ENCODE measurements at regions not wholly inside any gene's neighbourhood (a gene's known extent, or its start where the extent isn't known, plus 50 kb on each side); places are given as distances from the start of the nearest gene placed in this dataset.
A peak's percentile ranks its signal among the peaks of the same experiment; 100 is the strongest.

DNA sequence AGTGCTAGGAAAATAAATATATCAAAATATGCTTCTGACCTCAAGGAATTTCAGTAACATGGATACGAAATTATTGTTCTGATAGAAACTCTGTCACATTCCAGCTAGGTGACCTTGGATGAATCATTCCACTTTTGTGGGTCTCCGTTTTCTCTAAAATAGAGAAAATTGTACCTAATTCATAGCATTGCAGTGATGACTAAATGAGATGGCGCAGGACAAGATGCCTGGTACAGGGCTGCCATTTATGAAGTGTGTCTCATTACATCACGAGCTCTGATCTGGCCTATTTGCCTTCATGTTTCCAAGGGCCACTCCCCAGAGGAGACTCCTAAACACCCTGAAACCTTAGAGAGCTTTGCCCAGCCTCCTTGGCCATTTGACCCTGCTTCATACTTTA, 480.0 kb upstream of the USP24 start:
- WGBS, 2 donors: 62 to 85% methylated on average over 4 of the region's 4 CpGs
- intact Hi-C loops (cut with DNase I): no loop called here
- Histone ChIP-seq H3K27ac (peak overlapping the region in 3 of 4 donors; percentile 42 to 73 (median 42)), H3K36me3 (no peaks in the 10 kb centered on the region), H3K4me1 (peaks cover 0 to 17% (median 5%) of the 10 kb centered on the region in 3 donors), H3K4me3 (no peak overlapping the region), H3K27me3 (peaks cover 0 to 5% (median 0%) of the 10 kb centered on the region in 4 donors), H3K9me3 (no peaks in the 10 kb centered on the region)
- DNase-seq: no peak
- TF ChIP-seq CTCF (IDR thresholded peaks at IDR 0.05): no peak
- TF ChIP-seq POLR2A (IDR thresholded peaks at IDR 0.05): no peak

GRCh38 chr1:55694310-55694801, 479.2 kb upstream of the USP24 start:
- H3K4me1 ChIP-seq: peaks cover 0 to 17% (median 5%) of the 10 kb centered on the region in 3 donors
- TF ChIP-seq POLR2A (IDR thresholded peaks at IDR 0.05): no peak
- TF ChIP-seq CTCF (IDR thresholded peaks at IDR 0.05): no peak
- WGBS, 2 donors: 69% methylated on average over 2 of the region's 2 CpGs; no CpG with 5 or more reads in 1 of the 2 donors
- H3K36me3 ChIP-seq: no peaks in the 10 kb centered on the region
- no peak overlapping the region for H3K4me3 ChIP-seq
- intact Hi-C loops (cut with DNase I): no loop called here
- DNase-seq: no peak
- peaks cover 0 to 11% (median 0%) of the 10 kb centered on the region in 4 donors for H3K27me3 ChIP-seq
- H3K27ac ChIP-seq: no peak overlapping the region
- H3K9me3 ChIP-seq: no peaks in the 10 kb centered on the region

GRCh38 chr1:55692726-55693125, 477.6 kb upstream of the USP24 start:
- H3K4me1 ChIP-seq: peaks cover 0 to 17% (median 5%) of the 10 kb centered on the region in 3 donors
- peaks cover 0 to 11% (median 0%) of the 10 kb centered on the region in 4 donors for H3K27me3 ChIP-seq
- no peak overlapping the region for H3K4me3 ChIP-seq
- intact Hi-C loops (cut with DNase I): no loop called here
- no peaks in the 10 kb centered on the region for H3K9me3 ChIP-seq
- no peak overlapping the region for H3K27ac ChIP-seq
- DNase-seq: no peak
- TF ChIP-seq POLR2A (IDR thresholded peaks at IDR 0.05) (no peak), CTCF (IDR thresholded peaks at IDR 0.05) (no peak)
- H3K36me3 ChIP-seq: no peaks in the 10 kb centered on the region
- 73 to 87% methylated on average over 1 of the region's 1 CpG for WGBS, 2 donors

DNA sequence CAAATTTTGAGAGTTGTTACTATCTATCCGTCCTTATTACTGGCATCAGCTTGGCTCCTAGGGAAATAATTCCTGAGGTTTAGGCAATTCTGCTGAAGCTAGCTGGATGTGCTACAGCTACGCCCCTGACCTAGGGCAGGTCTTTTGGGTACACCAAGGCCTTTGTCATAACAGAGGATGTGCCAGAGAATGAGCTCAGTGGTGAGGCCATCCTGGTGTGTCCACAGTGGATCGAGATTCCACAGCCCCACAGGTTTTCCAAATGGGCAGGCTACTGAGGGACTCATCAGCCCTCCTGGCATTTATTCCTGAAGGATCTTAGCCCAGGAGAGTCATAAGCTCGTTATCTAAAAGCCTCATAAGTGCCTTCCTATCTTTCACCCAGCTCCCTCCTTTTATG, 475.2 kb upstream of the USP24 start:
- TF ChIP-seq CTCF (IDR thresholded peaks at IDR 0.05): no peak
- TF ChIP-seq POLR2A (IDR thresholded peaks at IDR 0.05): no peak
- H3K4me1 ChIP-seq: peaks cover 0 to 6% (median 3%) of the 10 kb centered on the region in 3 donors
- H3K9me3 ChIP-seq: no peaks in the 10 kb centered on the region
- DNase-seq: no peak
- no peaks in the 10 kb centered on the region for H3K36me3 ChIP-seq
- H3K4me3 ChIP-seq: no peak overlapping the region
- peaks cover 0 to 11% (median 0%) of the 10 kb centered on the region in 4 donors for H3K27me3 ChIP-seq
- WGBS, 2 donors: 51 to 61% methylated on average over 3 to 4 of the region's 4 CpGs
- intact Hi-C loops (cut with DNase I): no loop called here
- no peak overlapping the region for H3K27ac ChIP-seq

- DNase-seq: no peak
- intact Hi-C loops (cut with DNase I): no loop called here
- no peak overlapping the region for H3K27ac ChIP-seq
- 93 to 96% methylated on average over 3 of the region's 3 CpGs for WGBS, 2 donors
- H3K27me3 ChIP-seq: peaks cover 0 to 11% (median 0%) of the 10 kb centered on the region in 4 donors
- no peak overlapping the region for H3K4me3 ChIP-seq
- H3K9me3 ChIP-seq: no peaks in the 10 kb centered on the region
- TF ChIP-seq POLR2A (IDR thresholded peaks at IDR 0.05): no peak
- no peak for TF ChIP-seq CTCF (IDR thresholded peaks at IDR 0.05)
- H3K36me3 ChIP-seq: no peaks in the 10 kb centered on the region
- H3K4me1 ChIP-seq: peaks cover 0 to under 1% (median 0%) of the 10 kb centered on the region in 3 donors
Observed at GRCh38 chr1:55689800-55690199, 474.6 kb upstream of the USP24 start.
